Thoracic aorta (tissue), 2 donors: ENCODE measurements at regions not wholly inside any gene's neighbourhood (a gene's known extent, or its start where the extent isn't known, plus 50 kb on each side); places are given as distances from the start of the nearest gene placed in this dataset.

Experiments used
- ATAC-seq: fragments of 150-250 bp; one replicate; pipeline ENCODE4 v1.8.0; 2017; ENCODE audit warnings: low read depth; ENCODE audit not compliant: insufficient number of reproducible peaks, low FRiP score
- DNase-seq: peaks from one replicate; pipeline ENCODE4 v3.0.0-alpha.2; 2020; ENCODE audit warnings: low spot score
- H3K27ac ChIP-seq, 2 donors: fragments of 200-600 bp; sonication (generic); 1 replicate in 1 of 2; 2 replicates in 1 of 2; pipeline ENCODE4 v1.5.1; 2016; ENCODE audit warnings: mild to moderate bottlenecking in 2 of 2, moderate library complexity in 2 of 2
- H3K27me3 ChIP-seq: fragments of 200-600 bp; sonication (generic); replicated peaks from 2 replicates; pipeline ENCODE4 v1.6.0; 2016; ENCODE audit warnings: mild to moderate bottlenecking; ENCODE audit not compliant: insufficient read depth
- H3K36me3 ChIP-seq: fragments of 200-600 bp; sonication (generic); one replicate; pipeline ENCODE4 v1.5.1; 2016
- H3K4me1 ChIP-seq, 2 donors: fragments of 200-600 bp; sonication (generic); 1 replicate in 1 of 2; 2 replicates in 1 of 2; pipeline versions ENCODE4 v1.5.1 to v1.6.0; 2016; ENCODE audit warnings: low read depth in 2 of 2, mild to moderate bottlenecking in 1 of 2; ENCODE audit not compliant: control insufficient read depth in 1 of 2
- H3K4me3 ChIP-seq: fragments of 200-600 bp; sonication (generic); 2 replicates; pipeline ENCODE4 v1.5.1; 2016; ENCODE audit warnings: mild to moderate bottlenecking
- H3K9me3 ChIP-seq: fragments of 200-600 bp; sonication (generic); 2 replicates; pipeline ENCODE4 v1.5.1; 2016
- CTCF ChIP-seq: fragments of 200-600 bp; sonication (generic); IDR thresholded peaks from one replicate; pipeline ENCODE4 v1.5.1; 2019; ENCODE audit warnings: antibody characterized with exemption

GRCh38 chr1:112040891-112041740 is 51.6 kb upstream of the KCND3 start:
- TF ChIP-seq CTCF = no peak
- Histone ChIP-seq H3K4me1 (no peaks in the 10 kb centered on the region), H3K9me3 (no peaks in the 10 kb centered on the region), H3K27ac (no peak overlapping the region), H3K36me3 (no peaks in the 10 kb centered on the region), H3K27me3 (no peaks in the 10 kb centered on the region), H3K4me3 (no peak overlapping the region)
- ATAC-seq (no peak), DNase-seq (no peak)

- no peak for TF ChIP-seq CTCF
- ATAC-seq (no peak), DNase-seq (no peak)
- no peaks in the 10 kb centered on the region for H3K4me1 ChIP-seq
- no peaks in the 10 kb centered on the region for H3K27me3 ChIP-seq
- H3K4me3 ChIP-seq = no peak overlapping the region
- H3K9me3 ChIP-seq = no peaks in the 10 kb centered on the region
- H3K36me3 ChIP-seq = no peaks in the 10 kb centered on the region
- no peak overlapping the region for H3K27ac ChIP-seq
Measured at GRCh38 chr1:112043901-112044300, 54.4 kb upstream of the KCND3 start.

DNA sequence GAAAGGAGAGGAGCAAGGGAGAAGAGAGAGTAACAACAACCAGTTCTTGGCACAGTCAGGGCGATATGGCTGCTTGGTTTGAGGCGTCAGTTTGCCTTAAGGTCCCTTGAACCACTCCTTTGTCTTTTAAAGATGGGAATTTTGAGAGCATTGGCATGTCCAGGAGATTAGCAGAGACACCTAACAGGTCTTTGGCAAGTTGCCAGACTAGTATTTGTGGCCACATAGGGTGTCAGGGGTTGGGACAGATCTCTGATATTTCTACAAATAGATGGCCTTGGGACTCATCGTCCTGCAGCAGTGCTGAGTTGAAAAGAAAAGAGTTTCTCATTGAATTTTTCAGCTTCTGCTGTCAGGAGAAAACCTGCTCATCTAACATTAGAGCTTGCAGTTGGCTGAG is 55.3 kb upstream of the KCND3 start:
- no peaks in the 10 kb centered on the region for H3K36me3 ChIP-seq
- no peaks in the 10 kb centered on the region for H3K27me3 ChIP-seq
- DNase-seq (no peak), ATAC-seq (no peak)
- H3K4me3 ChIP-seq = no peak overlapping the region
- no peaks in the 10 kb centered on the region for H3K4me1 ChIP-seq
- no peaks in the 10 kb centered on the region for H3K9me3 ChIP-seq
- no peak overlapping the region for H3K27ac ChIP-seq
- no peak for TF ChIP-seq CTCF

- Histone ChIP-seq H3K4me1 (no peaks in the 10 kb centered on the region), H3K9me3 (no peaks in the 10 kb centered on the region), H3K27ac (no peak overlapping the region), H3K4me3 (no peak overlapping the region), H3K27me3 (no peaks in the 10 kb centered on the region), H3K36me3 (no peaks in the 10 kb centered on the region)
- ATAC-seq = no peak
- DNase-seq = no peak
- TF ChIP-seq CTCF = no peak
Measured at GRCh38 chr1:112046630-112047029, 57.2 kb upstream of the KCND3 start.

DNA sequence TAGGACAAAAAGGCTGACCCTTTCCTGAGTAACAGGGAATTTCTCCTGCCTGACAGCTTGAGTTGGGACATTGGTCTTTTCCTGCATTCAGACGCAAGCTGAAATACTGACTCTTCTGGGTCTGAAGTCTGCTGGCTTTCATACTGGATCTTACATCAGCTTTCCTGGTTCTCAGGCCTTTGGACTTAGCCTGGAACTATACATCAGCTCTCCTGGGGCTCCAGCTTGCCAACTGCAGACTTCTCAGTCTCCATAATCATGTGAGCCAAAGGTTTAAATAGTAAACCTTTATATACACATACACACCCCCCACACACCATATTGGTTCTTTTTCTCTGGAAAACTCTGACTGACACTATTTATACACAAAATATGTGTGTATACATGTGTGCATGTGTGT is 59.0 kb upstream of the KCND3 start:
- no peaks in the 10 kb centered on the region for H3K36me3 ChIP-seq
- H3K9me3 ChIP-seq = no peaks in the 10 kb centered on the region
- TF ChIP-seq CTCF = no peak
- DNase-seq = no peak
- no peak overlapping the region for H3K27ac ChIP-seq
- H3K4me1 ChIP-seq = no peaks in the 10 kb centered on the region
- no peak overlapping the region for H3K4me3 ChIP-seq
- no peak for ATAC-seq
- H3K27me3 ChIP-seq = no peaks in the 10 kb centered on the region
